ENCODE measurements at regions not wholly inside any gene's neighbourhood (a gene's known extent, or its start where the extent isn't known, plus 50 kb on each side); places are given as distances from the start of the nearest gene placed in this dataset.
"Not testable (repeated sequence)": the region's sequence is repeated elsewhere in the genome, so short reads cannot be mapped to it uniquely, and the experiment has no call there.

DNA sequence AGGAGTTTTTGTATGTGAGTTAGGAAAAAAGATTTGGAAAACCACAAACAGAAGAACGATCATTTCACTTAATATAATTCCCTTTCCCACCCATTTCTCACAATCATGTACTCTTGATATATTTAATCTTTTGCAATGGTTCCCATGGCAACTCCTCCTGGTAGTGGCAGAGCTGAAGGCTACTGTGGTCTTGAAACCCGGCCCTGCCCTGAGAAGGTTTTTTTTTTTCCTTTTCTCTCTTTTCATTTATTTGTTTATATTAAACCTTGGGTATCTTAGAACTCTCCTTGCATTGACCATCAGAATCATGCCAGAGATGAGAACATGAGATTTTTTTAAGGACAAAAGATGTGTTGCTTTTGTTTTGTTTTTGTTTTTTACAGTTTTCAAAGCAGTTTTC lies 566.1 kb upstream of the NRP1 start:
- no peak for DNase-seq (ENCODE audit: low spot score)

DNA sequence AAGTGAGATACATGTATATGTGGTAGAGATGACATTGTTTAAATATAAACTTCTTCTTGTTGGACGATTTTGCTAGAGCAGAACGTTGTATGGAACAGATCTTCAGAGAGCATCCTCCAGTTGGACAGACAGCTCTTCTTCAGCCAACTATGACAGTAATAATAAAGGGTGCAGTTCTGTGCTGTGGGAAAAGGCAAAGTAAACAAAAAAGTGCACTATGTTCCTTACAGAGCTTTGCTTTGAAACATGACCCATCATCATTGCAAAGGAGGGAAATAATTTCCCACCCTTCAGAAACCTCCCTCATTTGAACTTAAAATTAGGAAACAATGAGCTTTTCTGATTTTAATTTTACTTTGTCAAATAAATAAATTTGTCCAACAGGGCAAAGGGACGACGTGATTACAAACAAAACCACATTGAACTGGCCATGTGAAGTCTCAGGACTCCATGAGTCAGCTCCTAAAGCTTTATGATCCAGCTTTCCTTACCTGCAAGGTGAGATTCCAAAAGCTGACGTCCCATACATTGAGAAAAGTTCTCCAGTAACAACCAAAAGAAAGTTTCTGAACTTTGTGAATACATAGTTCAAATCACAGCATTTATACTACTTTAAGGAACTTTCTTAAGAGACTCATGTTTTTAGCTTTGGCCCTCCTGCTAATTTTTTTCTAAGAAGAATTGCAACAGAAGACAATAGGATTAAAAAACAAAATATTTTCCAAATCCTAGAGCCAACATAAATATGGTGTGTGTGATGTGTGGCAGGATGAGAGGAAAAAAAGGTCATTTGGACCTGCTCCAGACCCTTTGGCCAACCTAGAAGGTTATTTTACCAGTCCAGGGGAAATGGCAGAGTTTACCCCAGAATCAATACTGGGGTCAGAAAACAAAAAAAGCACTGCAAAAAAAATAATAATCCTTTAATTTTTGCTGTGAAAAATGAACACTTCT lies 565.4 kb upstream of the NRP1 start:
- DNase-seq (ENCODE audit: low spot score): no peak

DNA sequence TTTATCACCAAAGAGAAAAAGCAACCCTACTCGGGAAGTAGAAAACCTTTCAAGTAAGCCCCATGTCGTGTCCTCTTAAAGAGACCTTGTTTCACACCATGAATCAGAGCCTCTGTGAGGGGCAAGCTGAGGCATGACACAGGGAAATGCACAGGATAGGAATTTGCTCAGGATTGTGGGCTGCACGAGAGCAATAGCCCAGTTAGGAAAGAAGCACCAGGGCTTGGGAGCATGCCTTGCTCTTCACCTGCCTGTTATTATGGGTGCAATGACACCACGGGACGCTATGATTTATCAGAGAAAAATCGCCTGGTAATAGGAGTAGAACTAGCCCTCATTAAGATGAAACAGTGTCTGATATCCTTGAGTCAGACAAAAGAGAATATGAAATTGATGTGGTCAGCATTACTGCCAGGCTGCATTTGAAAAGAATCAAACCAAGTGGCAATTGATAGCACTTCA lies 562.9 kb upstream of the NRP1 start:
- no peak for DNase-seq (ENCODE audit: low spot score)

DNA sequence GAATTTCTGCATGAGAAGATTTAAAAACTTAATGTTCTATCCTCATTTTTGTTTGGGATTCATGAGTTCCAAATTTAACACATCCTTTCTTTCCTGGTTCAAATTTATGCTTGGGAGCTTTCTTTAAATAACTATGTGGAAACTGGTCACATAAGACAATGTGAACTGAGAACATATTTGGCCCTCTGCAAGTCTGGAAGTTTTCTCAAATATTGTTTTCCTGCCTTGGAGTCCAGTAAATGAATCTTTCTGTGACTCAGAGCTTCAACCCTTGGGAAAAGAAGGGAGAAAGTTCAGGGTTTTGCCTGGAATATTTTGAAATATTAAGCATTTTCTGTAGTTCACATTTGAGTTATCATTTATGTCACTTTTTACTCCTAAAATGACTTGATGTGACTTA lies 559.0 kb upstream of the NRP1 start:
- no peak for DNase-seq (ENCODE audit: low spot score)

DNA sequence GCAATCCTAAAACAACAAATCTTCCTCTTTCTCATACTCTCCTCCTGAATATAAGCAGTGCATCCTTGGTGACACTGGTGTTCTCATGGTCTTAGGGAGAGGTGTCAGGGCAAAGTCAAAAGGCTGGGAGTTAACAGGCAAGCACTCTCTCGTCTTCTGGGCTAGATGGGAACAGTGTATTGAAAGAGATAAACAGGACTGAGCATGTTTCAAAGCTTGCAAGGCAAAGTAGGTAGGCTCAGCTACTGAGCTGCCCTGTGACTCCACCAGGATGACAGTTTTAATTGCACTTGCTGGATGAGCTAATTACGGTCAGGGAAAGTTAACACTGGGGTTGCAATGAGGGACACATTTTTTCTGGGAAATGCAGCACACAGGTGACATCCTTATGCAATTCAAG lies 554.9 kb upstream of the NRP1 start:
- DNase-seq (ENCODE audit: low spot score): no peak

DNA sequence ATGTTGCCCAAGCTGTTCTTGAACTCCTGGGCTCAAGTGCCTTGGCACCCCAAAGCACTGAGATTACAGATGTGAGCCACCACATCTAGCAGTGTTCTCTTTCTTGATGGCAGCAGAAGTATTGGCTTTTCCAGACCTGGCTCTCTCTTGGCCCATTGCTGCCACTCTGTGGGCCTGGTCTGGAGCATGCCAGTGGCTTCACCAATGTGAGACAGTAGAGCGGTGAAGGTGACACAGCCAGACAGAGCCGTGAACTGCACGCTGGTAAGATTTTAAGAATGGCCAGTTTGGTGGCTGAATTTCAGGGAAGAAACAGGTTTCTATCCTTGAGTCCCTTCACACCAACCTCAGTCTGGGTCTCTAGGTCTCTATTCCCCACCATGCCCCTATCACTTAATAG lies 552.7 kb upstream of the NRP1 start:
- DNase-seq (ENCODE audit: low spot score): no peak

DNA sequence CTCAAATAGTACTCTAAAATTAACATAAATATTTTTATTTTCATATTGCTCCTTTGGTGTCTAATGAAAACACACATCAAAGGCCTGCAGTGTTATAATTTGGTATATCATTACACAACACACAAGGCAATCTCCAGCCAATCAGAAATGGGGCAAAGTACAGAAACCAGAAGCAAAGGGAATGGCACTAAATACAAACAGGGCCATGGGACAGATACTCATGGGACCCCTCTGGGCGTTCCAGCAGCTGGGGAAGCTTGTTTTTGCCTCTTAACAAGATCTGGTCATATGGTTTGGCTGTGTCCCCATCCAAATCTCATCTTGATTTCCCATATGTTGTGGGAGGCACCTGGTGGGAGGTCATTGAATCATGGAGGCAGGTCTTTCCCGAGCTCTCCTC lies 551.8 kb upstream of the NRP1 start:
- no peak for DNase-seq (ENCODE audit: low spot score)

DNA sequence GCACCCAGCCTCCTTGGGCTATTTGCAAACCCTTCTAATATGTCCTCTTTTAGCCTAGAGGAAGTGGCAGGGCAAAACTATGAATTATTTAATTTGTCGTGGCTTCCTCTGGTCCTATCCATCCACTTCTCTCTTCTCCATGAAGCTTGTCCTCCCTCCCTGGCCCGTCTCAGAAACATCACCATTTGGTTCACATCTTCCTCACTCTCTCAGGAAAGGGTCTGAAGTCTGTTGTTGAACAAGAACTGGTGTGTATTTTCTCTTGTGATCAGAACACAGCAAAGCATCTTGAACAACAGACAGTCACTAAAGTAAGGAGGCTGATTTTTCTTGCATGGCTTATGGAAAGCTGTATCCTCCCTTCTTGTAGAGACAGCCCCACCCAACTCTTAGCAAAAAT lies 550.1 kb upstream of the NRP1 start:
- no peak for DNase-seq (ENCODE audit: low spot score)

DNA sequence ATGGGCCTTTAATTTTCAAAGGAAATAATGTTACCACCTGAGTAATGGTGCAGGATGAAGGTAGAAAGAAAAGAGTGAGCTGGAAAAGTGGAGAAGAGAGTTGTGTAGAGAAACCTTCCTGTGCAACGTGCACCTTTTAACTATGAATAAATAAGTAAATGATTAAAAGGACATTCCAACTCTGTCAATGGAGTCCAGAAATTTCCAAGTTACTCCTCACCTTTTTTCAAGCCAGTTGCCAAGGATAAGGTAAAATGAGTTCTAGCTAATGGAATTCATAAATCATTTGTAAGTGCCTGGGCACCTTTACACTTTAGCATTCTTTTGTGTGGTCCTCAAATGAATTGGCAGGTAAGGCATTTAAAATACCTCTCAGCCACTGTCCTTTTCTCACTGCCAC lies 549.4 kb upstream of the NRP1 start:
- no peak for DNase-seq (ENCODE audit: low spot score)

DNA sequence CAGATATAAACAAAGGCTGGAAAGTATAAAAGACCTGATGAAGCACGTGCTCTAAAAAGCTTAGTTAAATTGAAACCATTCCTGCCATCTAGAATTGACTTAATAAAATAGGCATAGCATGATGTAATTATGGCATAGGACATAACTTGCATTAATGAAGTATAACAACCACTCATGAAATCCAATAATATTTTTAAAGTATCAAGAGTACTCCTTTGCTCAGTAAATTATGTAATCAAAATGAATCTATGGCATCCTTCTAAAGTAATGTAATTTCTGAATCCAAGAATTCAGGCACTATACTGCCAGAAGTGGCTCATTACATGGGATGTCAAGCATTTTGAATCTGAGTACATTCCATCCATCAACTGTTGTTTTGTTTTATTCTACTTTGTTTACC lies 548.5 kb upstream of the NRP1 start:
- DNase-seq (ENCODE audit: low spot score): no peak

DNA sequence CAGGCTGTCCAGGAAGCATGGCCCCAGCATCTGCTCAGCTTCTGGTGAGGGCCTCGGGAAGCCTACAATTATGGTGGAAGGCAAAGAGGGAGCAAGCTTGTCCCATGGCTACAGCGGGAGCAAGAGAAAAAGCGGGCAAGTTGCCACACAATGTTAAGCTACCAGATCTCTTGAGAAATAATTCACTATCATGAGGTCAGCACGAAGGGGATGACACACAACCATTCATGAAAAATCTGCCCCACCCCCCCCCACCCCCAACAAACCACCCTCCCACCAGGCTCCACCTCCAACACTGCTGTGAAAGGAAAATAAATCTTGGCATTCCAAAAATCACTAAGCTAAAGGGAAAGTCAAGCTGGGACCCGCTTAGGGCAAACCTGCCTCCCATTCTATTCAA lies 545.8 kb upstream of the NRP1 start:
- no peak for DNase-seq (ENCODE audit: low spot score)

DNA sequence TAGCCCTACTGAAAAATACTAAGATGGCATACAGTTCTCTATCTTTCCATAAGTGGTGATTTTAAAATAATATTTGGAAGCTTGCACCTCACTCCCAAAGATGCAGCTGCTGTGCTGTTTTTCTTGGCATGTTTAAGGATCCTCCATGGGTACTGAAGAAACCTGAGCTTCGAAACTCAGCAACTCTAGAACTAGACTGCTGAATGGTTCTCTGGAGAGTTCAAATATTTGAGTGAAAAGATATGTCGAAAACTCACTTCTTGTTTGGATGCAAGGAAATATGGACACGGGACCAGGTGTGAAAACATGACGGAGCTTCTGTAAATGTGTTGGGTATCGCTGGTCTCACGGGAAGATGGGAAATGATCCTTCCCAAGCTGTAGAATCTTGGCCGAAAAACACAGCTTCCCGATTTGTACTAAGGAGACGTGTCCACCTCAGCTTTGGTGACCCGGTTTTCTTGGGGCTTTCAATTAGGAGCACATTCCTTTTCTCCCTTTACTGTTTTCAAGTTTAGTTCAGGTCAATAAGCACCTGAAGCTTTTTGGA lies 543.8 kb upstream of the NRP1 start:
- no peak for DNase-seq (ENCODE audit: low spot score)

DNA sequence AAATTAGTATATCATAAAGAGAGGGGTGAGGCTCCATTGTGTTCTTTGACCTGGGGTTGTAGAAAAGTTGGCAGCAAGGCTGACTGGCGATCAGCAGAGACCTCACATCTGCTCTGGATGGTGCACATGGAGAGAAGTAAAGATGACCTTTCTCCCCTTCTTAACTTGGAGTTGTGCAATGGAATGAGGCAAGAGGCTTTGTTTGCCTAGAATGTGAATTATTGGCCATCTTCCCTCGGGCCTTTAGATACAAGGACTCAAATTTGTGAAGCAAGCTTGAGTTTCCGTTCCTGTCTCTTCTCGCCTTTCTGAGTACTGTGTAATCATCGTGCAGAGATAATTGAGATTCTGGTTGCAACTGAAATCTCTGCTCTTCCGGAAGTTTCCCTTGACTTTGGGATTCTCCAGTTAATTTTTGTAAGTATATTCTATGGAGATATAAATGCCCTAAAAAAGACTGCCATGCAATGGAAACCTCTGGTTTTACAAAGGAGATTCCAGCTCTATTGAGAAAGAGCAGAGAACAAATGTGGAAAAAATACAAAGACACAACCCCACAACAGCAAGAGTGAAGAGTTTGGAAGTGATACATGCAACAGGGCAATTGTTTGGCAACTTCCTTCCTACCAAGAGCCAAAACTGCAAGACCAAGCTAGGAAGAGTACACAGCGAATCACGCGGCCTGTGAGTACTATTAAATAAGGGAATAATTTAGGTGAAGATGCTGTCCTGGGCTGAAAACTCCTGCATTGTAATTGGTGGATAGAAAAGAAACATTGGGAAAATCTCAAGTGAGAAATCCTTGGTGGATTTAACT lies 542.3 kb upstream of the NRP1 start:
- no peak for DNase-seq (ENCODE audit: low spot score)

DNA sequence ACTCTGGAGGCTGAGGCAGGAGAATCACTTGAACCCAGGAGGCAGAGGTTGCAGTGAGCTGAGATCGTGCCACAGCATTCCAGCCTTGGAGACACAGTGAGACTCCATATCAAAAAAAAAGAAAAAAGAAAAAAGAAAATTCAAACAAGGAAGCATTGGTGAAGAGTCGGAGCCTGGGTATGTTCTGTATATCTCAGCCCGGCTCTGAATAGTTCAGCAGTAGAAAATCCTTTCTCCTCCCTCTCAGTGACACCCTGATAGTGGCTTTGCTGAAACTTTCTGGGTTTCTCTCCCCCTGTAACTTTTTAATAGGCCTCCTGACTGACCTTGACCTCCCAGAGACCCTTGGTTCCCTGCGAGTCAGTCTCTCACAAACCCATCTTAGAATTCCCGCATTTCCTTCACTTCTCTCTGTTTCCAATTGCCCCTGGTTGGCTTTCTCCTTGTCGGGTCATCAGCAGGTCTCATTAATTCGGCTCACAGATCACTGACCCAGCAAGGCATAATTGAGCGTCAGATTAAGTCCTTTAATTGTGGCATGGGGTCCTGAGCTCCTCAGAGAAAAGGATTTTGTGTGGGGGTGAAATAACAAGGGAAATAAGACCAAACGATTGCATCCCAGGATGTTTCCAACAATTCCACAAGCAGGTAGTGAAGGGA lies 541.6 kb upstream of the NRP1 start:
- no peak for DNase-seq (ENCODE audit: low spot score)

DNA sequence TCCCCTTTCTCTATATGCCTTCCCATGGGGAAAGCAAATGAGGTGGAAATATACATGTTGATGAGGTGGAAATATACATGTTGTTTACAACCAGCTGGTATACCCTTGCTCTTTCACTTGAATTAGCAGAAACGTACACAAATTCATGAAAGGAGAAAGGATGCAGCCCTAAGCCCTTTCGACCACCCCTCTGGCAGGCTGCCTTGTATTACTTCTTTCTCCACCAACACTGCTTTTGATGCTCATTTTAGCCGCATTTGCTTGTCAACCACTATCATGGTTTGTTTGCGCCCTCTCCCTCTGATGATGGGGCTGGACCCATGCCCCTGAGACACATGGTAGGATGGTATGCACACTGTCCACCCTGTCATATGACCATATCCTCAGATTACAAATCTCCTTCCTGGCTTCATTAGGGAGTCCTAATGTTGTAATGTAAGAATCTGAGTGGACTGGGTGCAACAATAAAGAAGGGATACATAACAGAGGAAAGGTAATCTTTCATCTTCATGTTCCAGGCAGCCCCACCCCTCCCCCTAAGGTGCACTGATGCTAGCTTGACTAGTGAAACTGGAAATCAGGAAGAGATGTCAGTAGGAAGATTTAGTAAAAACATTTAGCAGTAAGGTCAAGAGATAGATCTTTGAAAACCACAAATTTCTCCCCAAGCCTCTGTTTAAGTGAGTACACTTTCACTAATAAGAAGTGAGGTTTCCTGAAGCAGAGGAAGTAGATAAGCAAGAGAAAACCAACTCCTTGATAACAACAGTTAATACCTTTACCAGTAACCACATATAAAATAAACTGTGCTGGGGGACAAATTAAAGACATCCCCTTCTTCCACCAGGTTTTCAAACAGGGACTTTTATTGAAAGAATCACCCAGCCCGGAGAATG lies 536.8 kb upstream of the NRP1 start:
- no peak for DNase-seq (ENCODE audit: low spot score)

DNA sequence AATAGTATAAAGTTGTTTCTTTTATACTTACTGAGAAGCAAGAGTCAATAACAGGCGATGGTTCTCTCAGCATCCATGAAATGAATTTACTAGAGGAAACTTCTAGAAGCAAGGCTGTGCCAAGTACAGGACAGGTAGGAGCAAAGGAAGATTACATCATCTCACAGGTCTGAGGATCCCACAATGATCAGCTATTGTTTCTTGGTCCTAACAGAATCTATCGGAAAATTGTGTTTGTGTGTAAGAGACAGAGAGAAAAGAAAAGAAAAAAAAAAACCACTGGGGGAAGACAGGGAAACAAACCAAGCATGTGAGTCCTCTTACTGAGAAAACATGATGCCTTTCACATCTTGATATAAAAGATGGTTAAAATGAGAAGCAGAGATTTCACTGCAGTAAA lies 535.0 kb upstream of the NRP1 start:
- no peak for DNase-seq (ENCODE audit: low spot score)

DNA sequence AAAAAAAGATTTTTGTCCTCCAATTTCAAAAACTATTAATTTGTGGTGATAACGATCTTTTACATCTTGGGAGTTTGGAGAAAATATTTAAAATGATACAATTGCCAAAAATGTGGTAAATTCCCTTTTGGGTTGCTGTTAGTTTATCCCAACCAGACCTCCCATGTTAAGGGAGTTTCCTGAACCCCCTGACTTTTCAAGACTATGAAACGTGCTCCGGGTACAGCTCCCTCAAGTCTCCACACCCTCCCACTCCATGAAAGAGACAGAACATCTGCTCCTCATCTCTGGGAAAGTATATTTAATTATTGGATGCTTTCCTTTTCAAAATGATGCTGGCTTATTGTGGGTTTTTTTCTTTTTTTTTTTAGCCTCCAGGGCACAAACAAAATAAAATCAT lies 534.6 kb upstream of the NRP1 start:
- peak; percentile 61 for DNase-seq (ENCODE audit: low spot score)

DNA sequence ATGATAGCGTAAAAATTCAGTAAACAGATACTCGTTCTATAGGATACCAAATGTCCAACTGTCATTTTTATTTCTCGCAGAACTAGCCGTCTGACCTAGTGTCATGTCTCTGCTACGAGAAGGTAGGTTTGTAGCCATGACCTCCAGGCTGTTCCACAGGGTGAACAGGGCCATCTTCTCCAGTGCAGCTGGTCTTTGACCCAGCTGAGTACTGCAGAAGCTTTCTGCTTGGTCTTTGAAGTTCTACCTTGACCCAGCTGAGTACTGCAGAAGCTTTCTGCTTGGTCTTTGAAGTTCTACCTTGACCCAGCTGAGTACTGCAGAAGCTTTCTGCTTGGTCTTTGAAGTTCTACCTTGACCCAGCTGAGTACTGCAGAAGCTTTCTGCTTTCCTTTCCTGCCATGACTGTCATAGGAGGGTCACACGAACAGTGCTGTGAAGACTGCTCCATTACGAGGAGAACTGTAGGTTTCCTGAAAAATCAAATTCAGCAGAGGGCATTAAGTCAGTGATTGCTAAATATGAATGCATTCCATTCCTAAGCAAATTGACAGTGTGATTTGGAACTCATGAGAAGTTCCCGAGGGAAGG lies 532.8 kb upstream of the NRP1 start:
- DNase-seq (ENCODE audit: low spot score): not testable (repeated sequence)

DNA sequence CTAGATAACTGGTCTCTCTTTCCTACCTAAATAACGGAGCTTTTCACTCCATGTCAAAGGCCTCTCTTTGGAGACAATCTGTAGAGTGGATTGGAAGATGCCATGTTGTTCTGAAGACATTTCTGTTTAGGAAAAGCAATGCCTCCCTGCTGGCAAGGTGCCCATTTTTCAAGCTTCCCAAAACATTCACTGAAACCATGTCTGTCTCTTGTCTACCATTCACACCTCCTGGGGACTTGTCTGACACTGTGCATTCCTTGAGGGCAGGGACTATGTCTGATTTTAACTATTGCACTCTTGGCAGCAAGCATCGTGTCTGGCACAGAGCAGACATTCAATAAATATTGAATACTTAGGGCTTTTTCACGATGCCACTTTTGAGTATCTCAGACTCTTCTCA lies 528.9 kb upstream of the NRP1 start:
- DNase-seq (ENCODE audit: low spot score): no peak

DNA sequence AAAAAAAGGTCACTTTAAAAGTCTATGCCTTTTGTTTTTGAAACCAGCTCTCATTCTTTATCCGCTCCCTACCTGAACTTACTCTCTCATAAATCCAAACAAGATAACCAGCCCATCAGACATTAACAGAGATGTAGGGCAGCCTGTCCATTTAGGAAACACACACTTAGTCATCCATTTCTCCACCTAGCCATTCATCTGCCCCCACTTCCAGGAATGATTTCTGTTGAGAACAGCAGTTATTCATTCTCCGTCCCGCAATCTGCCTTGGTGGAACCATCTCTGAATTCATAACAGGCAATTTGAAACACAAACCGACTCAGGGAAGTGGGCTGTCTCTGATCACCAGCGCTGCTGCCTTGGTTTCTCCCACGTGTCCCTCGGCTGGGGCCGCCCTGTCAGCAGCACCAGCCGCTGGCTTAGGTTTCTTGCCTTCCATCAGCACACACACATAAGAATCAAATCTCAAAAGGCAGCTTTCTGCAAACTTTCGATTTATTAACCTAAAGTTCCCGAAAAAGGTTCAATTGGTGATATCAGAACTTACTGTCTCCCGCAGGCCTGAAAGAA lies 528.2 kb upstream of the NRP1 start:
- DNase-seq (ENCODE audit: low spot score): no peak

Data from SK-N-DZ (cell line).